GM21526 (cell line): ENCODE measurements at regions not wholly inside any gene's neighbourhood (a gene's known extent, or its start where the extent isn't known, plus 50 kb on each side); places are given as distances from the start of the nearest gene placed in this dataset.

Experiments used
- ATAC-seq: cut with Tn5 transposase; IDR thresholded peaks from one replicate; pipeline ENCODE4 v1.9.1; 2021; ENCODE audit warnings: moderate library complexity; ENCODE audit not compliant: unreplicated experiment, low FRiP score

DNA sequence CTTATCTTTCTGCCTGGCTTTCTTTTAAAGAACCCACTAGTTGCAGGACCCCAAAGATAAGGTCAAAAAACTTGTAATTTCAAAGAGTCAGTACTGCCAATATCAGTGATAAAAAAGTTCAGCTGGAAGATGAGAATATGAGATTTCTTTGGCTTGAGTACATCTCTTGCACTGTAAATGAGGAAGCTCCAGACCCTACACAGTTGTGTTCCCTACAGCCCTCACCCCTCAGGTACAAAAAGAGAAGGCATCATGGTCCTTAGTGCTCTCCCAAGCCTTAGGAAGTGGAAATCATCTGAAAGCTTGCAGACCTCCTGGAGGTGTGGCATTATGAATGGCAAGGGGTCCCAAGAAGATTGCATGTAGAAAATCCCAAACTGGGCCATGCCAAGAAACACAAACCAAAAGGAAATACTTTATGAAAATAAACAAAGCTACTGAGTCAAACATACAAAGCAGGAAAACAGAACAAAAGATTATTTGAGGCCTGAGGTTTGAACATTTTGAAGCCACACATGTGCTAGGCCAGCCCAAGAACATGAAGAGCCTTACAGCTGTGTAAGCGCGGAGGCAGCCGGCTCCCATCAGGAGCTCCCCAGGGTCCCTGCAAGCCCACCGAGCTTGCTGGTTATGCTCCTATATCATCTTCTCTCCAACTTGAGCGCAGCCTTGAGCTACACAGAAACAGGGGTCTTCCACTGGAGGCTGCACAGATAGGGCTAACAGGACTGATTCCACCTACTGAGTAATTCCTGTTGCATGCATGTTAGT is 217.0 kb downstream of the OSR1 start:
- no peak for ATAC-seq

DNA sequence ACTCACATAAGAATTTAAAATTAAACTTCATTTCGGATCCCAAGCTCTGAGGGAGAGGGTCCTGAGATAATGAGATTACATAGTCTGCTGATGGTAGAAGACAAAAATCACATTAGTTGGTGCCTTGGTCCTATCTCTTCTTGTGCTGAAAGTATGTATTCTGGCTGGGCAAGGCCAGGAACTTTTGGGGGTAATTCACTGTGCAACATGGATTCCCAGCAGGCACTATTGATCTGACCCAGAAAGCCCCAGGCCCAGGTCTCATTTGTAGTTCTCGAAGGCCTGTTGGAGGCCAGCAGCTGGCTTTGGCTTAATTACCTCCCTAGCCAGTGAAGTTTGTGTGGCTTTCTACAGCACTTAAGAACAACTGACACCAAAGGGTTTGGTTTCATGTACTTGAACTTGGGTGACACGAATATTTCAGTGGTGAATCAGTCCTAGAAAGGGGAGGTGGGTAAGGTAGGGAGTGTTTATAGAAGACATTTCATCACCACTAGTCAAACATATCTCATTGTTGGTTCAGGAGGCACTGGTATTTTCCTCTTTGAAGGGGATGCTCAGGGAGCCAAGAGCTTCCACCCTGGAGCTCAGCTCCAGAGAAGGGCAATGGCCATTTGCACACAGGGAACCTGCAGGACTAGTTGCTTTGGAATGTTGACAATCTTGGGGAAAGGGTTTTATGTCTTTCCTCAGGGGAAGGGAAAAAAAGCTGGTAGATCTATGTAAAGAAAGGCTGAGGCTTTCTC is 217.8 kb downstream of the OSR1 start:
- no peak for ATAC-seq

DNA sequence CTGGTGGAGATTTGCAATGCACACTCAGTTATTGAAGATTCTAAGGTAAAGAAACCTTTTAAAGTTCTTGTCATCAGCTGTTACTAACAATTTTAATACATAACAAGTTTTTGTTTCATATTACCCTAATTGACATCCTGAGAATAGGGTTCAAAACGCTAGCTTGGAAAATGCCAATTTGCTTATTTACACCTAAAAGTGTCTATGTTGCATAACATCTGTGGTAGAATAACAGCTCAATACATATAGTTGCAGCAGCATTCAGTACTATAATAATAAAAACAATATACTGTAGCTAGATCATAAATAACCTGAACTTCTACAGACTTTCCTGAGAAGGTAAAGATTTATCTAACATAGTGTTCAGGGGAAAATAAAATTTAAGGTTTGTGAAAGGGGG is 219.0 kb downstream of the OSR1 start:
- no peak for ATAC-seq

DNA sequence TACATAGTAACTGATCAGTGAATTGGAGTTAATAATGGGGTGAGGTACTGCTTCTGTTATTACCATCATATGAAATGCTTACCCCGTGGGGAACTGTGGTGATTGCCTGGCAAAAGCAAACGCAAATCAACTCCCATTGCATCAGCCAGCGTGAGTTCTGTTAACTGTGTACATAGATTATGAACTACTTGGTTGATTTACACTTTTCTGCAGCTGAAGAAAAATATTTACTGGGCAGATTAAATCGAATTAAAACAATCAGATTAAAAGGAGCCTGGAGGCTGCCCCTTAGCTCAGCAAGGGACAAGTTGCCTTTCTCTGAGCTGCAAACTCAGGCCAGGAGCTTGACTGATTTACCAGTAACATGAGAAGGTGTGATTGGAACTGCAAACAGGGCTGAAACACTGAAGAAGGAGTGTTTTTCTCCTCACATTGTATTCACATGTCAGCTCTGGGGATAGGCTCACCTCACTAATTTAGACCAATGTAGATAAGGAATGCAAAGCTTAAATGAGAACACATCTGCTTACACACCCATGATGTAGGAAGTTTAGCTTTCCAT is 220.1 kb downstream of the OSR1 start:
- no peak for ATAC-seq

DNA sequence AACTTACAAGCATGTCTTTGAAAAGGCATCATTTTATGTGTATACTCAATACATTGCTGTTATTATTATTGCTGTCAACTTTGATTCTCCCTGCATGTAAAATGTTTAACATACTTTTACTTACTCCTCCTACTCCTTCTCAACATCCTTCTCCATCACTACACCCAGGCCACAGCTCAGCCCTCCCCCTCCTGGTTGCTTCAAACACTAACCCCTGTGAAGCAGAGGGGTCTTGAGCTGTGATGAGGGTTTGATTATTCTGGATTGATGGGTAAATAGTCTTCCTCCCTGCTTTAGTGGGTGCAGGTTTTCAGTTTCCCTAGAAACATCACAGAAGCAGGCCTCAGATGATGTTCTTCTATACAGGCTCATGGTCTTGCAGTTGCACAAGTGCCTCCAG is 221.0 kb downstream of the OSR1 start:
- no peak for ATAC-seq

DNA sequence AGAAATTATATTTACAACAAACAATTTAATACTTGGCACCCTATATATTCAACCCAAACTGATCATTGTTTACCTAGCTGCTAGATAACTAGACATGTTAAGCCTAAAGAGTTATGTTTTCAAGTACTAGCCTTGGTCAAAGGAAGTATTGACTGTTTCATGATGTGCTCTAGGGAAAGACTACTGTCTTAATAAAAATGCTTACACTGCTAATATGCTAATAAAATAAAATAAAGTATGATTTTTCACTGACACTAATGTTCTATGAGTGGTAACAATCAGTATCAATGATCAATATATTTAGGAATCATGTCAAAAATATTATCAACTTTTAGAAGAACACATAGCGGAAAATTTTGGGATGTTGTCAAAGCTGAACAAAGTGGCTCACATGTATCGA is 225.5 kb downstream of the OSR1 start:
- no peak for ATAC-seq

DNA sequence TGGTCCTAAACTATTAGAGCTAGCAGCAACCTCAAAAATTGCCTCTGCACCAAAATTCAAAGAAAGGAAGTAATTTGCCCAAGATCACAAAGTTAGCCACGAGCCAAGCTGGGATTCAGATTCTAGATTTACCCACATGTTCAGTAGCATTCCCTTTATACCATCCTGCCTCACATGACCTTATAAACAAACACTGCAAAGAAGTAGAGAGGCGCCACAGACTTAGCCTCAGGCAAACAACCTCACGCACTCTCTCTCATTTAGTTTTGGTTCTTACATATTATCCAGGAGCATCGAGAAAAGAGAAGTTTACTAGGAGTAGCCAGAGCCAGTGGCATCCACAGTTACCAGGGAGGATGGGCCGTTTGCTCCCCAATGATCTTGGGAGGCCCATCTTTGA is 226.6 kb downstream of the OSR1 start:
- ATAC-seq, result no peak

DNA sequence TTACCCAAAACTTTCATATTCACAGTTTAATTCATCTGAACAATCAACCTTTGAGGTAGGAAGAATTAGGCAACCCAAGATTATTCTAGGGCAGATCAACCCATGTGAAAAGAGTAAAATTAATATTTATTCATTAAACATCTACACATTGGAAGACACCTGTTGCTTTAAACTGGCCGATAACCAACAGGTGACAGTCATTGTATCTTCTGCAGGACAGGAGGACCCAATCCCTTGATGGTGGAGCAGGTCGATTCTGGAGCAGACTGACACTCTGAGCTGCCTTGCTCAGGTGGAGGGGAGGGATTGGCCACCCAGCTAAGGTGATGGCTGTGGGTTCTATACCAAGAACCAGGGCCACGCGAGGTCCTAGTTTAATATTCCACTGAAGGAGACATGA is 230.3 kb downstream of the OSR1 start:
- ATAC-seq, result no peak

DNA sequence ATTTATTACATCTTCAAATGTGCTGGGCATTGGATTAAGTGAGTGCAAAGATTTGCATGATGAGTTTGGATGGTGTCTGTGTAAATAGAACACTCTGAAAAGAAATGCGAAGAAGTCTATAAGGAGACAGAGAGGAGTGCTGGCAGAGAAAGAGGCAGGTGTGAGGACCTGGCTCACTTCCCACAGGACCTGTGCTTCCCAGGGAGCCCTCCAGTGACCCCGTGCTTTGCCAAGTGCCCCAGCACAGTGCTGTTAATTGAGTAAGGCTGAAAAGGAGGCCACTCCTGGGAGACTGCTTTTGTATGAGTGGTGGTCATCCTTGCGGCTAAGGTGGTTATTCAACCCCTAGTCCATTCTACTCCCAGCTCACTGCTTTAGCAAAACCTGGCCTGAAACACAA is 230.8 kb downstream of the OSR1 start:
- no peak for ATAC-seq

DNA sequence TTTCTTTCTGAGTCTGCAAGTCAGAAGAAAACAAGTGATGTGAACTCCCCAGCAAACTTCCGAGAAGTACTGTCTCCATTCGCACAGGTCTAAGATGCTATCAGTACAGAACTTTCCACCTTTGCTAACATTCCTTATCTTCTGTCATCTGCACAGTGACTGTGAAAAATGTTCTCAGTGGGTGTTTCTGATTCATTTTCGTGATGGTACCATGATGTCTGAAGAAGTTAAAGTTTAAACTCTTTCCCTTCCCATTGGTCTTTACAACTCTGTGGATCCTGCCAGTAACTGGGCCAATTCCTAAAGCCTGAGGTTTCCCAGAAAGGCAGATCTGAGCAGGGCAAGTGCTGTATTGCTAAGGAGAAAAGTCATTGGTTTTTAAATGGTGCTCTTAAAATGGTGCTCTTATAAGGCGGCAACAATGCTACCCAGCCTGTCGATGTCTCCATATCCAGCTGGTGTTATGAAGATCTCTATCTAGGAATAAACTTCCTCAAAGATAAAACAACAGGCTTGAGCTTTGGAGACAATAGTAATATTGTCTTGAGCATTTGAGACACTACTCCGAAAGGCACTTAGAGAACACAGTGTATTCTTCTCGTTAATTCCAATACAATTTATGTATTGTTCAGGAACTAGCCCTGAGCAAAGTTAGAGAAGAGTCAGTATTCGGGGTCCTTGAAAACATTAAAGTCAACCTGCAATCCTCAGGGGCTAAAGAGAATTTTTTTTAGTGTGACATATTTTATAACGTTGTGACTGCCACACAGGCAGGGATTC is 232.3 kb downstream of the OSR1 start:
- ATAC-seq, result no peak

DNA sequence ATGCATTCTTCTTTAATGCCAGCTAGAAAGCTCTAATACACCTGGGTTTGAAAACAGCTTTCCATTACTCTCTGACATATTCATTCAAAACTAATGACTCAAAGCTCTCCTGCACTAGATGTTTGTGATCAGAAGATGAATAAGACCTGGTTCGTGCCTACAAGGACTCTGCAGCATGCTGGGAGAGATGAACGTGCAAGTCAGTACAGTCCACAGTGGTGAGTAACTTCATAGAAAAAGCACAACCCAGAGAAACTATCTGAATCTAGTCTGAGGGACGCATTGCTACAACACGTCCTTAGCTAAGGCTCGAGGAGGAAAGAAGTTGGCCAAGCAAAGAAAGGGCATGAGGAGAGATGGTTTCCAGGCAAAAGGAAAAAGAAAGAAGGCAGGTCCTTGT is 234.3 kb downstream of the OSR1 start:
- no peak for ATAC-seq

DNA sequence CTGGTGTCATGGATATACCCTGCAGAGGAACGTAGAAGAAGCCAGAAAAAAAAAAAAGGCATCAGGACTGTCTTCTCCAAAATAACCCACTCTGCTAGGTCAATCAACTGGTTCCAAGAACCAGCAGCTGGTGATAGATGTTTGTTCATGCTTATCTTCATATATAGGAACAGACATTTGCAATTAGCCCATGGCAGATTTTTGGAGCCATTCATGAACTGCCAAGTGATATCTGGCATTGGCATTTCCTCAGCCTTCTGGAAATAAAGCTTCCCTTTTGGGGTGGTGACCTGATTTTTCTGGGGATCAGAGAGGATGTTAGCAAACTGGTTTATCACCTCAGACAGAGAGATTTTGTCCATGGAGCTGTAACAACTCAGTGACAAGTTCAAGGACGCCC is 234.9 kb downstream of the OSR1 start:
- no peak for ATAC-seq

DNA sequence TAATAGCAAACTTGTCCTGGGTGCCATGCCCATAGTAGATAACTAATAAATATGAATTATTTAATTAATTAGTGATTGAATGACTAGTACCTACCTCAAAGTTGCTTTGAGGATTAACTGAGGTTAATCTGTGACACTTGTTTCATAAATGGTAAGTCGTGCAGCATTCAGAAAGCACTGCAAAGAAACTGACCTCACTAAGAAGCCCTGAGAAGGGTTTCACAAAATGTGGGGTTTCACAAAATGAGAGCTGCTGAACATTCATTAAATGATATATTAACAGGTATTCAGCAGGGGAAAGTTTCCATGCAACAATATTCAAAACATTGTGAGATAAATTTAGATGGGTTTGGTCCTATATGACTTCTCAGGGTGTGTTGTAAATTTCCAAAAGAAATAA is 236.2 kb downstream of the OSR1 start:
- no peak for ATAC-seq

DNA sequence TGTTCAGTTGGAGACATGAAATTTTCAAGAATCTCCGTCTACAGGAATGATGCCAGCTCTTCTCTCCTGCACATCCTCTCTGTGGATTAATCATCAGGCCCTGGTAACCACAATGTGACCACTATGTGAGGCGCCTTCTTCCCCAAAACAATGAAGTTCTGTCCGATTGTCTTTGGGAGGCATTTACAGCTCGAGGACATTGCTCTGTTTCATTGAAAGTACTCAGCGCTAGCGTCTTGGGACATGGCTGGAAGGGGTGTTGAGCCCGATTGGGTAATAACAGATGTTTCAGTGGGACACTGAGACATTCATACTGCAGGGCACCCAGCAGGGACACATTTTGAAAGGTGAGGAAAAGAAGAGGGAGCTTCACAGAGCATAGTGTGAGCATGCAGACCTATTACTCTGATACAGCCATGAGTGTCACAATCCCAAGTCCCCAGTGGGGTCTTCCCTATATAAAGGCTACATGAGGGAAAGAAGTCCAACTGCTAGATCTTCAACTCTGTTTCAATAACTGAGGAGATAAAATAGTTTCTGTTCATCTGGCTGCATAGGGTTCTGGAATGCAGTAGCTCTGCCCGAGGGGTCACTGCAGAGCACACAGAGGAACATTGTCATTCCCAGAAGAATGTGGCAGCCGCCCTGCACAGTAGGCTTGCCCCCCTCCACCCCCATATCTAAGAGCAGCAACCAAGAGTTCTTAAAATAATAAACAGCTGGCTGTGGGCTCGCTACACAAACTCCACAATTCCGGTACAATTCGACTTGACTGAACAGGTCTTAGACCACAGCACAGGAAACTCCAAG is 237.3 kb downstream of the OSR1 start:
- ATAC-seq, result no peak

DNA sequence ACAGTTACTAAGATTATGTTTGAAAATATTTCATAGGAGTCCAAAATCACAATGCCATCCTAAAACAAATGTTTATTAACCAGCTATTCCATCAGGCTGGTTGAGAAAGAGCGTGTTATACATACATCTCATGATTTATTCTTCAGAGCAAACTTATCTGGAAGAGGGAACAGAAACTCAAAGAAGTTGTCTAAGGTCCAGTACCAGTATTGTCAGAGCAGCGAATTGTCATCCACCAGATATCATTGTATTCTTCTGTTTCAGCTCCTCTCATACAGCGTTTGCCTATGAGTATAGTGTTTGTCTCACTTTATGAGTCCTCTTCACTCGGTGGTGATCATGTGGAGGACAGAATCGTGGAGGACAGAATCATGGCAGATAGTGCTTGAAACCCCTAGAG is 238.2 kb downstream of the OSR1 start:
- ATAC-seq, result no peak

DNA sequence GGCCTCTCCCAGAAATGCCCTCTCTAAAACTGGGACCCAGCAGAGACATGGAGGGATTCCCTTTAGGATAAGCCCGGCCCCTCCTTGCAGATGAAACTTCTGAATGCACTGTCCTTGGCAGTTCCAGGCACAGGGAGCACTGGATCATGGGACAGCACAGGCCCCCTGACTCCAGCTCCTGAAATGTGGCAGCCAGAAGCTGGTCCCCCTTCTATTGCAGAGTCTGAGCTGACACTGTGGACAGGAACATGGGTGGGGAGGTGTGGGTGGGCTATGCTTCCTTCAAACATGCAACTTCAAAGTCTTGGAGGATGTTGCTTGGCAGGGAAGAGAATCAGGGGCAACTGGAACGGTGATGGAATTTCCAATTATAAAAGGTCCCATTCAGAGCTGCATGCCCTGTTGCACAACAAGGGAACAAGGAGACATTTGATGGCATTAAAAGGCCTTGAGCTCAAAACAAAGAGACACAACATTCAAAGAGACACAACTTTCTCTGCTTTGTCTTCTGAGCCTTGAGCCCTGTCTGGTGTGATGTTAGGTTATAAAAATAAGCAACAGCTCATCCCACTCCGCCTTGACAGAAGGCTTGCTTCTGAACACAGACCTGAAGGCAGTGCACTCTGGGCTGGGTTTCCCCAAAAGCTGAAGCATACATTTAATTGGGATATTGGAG is 239.0 kb downstream of the OSR1 start:
- no peak for ATAC-seq

DNA sequence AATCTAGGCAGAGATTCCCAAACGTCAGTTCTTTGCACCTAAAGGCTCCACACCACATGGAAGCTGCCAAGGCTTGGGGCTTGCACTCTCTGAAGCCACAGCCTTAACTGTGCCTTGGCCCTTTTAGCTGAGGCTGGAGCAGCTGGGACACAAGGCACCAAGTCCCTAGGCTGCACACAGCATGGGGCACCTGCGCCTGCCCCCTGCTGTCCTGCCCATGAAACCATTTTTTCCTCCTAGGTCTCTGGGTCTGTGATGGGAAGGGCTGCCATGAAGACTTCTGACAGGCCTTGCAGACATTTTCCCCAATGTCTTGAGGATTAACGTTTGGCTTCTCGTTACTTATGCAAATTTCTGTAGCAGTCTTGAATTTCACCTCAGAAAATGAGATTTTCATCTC is 241.5 kb downstream of the OSR1 start:
- no peak for ATAC-seq

DNA sequence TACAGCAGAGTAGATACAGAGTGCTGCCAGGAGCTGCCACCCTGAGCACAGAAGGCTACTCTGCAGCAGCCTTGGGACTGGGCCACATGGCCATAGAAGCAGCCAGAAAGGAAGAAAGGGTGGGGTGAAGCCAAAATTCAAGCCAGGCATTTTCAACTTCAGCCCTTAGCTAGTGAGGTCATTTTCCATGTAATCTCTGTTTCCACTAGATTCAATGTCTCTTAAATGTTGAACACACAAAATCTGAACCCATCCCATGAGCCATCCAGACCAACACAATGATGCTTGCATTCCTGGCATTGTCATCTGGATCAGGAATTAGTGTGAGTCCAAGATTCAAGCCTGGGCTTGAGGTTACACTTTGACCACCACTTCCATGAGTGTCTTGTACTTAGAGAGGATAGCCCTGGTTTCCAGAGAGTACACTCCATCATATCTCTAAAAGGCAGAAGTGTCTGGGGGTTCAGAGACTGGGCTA is 243.6 kb downstream of the OSR1 start:
- no peak for ATAC-seq

DNA sequence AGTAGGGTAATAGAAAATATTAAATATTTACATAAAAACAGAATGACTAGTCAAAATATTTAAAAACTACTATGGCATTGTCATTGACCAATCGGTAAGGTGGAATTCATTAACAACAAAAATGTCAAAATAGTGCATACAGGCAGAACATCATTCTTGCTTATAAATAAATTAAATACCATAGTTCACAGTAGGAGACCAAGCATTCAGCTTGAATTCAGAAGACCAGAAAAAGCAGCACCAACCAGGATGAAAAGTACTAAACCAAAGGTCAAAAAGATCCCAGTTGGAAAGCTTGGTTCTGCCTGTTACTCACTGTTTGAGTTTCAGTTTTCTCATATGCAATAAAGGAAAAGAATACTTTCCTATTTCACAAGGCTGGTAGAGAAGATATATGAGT is 244.3 kb downstream of the OSR1 start:
- no peak for ATAC-seq

DNA sequence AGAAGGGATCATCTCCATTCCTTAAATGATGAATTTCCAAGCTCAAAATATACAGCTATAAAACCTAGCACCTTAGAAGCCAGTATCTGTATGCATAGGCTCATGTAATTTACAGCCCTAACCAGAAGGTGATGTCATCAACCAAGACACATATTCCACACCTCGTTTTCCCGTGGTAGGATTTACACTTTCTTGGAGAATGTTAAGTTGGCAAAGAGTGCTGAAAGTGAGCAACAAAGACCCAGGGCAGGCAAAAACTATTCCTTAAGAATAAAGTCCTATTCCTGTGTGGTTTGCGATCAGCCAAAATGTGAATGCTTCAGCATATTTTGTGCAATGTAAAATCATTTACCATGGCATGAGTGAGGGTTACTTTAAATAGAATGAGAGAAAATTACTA is 247.1 kb downstream of the OSR1 start:
- no peak for ATAC-seq
